GM12865 (cell line): ENCODE measurements at regions not wholly inside any gene's neighbourhood (a gene's known extent, or its start where the extent isn't known, plus 50 kb on each side); places are given as distances from the start of the nearest gene placed in this dataset.

Source experiments
- DNase-seq: peaks from one replicate; pipeline ENCODE4 v3.0.0; 2010; ENCODE audit warnings: low read depth
- H3K4me3 ChIP-seq: 2 replicates; pipeline ENCODE4 v1.5.1; 2011; ENCODE audit warnings: mild to moderate bottlenecking, low read depth, low read length, control low read depth
- CTCF ChIP-seq: IDR thresholded peaks from 2 replicates; pipeline ENCODE4 v1.5.1; 2011; ENCODE audit warnings: low read length, control low read depth, low read depth, inconsistent platforms; ENCODE audit not compliant: insufficient read depth; ENCODE audit errors: missing control alignments

DNA sequence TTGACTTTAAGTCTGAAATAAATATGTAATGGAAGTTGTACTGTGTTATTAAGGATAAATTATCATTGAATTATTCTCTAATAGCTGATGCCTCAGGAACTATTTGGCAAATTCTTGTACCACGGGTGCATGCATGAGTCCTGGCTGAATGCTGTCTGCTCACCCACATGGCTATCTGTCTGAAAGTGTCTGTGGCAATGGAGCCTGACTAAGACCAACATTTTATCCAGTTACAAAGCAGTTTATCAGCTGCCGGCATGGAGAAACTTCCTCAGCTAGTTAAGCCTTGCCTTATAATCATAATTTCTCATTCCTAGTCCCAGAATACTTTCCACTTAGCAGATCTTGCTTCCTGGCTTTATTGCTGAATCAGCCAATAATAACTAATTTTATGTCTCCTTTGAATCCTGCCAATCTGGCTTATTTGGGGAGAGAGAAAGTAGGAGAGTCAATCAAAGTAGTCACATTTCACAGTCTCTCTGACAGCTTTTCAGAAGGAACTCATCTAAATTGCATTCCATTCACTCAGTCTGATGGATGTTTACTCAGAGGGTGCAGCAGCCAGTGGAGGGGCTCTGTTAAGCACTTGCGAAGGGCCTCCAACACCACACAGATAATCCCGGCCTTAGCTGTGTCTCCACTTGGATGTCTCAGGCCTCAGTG, 280.6 kb upstream of the CLEC14A start:
- TF ChIP-seq CTCF: no peak
- no peak for DNase-seq

GRCh38 chr14:38528582-38528981, 272.7 kb upstream of the CLEC14A start:
- TF ChIP-seq CTCF: no peak
- H3K4me3 ChIP-seq: no peak overlapping the region
- DNase-seq: no peak

More for the DNA sequence above, 280.6 kb upstream of the CLEC14A start:
- no peak overlapping the region for H3K4me3 ChIP-seq

DNA sequence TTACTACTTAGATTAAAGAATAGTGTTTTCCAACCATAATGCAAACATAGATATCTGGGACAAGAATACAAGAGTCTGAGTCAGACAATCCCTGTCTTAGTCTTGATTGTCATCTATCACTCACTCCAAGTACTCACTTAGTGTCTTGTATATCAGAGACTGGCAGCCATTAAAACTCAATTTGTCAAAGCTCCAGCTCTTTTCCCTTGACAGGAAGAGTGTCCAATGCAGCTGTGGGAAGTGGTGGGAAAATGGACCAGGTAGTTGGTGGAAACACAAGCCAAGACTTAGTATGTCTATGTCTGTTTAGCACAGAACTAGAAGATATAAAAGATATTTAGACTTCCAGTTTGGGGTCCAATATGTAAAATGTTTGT, 271.6 kb upstream of the CLEC14A start:
- TF ChIP-seq CTCF: no peak
- no peak for DNase-seq
- H3K4me3 ChIP-seq: no peak overlapping the region

GRCh38 chr14:38526826-38527501, 271.1 kb upstream of the CLEC14A start:
- no peak overlapping the region for H3K4me3 ChIP-seq
- no peak for TF ChIP-seq CTCF
- DNase-seq: no peak

DNA sequence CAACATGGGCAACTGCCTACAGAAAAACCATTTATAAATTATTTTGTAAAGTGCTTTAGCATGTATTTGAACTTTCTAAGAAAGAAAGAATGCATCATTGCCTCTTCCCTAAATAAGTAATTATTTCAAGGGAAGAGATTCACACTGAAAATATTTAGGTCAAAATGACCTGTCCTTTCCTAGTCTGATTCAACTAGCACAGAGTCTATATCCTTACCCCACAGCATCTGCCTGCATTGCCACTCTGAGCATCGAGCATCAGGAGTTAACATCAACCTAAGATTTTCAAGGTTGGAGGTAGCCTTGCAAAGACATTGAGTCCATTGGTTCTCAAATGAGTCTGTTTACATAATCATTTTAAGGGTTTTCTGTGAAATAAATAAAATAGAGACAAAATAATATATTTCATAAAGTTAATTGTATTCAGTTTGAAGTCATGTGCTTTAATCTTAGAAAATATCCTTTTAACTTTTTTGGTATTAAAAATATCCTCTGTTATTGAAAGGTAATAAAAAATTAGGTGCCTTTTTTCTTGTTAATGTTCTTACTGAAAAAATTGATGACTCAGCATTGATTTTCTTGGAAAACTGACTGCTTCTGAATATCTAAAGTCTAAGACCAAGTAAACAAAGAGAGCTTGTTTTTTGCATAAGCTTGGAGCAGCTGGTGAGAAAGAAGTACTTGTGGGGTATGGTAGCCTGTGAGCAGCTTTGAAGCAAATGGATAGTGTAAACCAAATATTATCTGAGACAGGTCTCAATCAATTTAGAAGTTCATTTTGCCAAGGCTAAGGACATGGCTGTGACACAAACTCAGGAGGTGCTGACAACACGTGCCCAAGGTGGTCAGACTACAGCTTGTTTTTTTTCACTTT, 269.0 kb upstream of the CLEC14A start:
- no peak overlapping the region for H3K4me3 ChIP-seq
- no peak for DNase-seq
- TF ChIP-seq CTCF: no peak

DNA sequence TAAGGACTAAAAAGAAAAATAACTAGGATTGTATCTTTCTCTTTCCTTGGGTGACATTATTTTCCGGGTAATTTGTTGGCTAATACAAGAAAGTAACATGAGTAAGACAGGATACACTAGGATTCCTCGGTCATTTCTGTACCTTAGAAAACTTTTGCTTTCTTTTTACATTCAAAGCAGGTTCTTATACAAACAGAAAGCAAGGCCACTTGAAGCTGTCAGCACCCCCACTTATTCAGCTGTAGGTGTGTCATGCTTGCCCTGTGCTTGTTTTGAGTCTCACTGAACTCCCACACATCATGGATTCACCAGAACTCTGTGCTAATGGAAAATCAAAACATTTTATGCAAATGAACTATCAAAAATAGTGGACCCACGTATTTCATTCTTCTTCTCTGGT, 266.8 kb upstream of the CLEC14A start:
- no peak for TF ChIP-seq CTCF
- H3K4me3 ChIP-seq: no peak overlapping the region
- no peak for DNase-seq
